ENCODE measurements at regions not wholly inside any gene's neighbourhood (a gene's known extent, or its start where the extent isn't known, plus 50 kb on each side); places are given as distances from the start of the nearest gene placed in this dataset.

DNA sequence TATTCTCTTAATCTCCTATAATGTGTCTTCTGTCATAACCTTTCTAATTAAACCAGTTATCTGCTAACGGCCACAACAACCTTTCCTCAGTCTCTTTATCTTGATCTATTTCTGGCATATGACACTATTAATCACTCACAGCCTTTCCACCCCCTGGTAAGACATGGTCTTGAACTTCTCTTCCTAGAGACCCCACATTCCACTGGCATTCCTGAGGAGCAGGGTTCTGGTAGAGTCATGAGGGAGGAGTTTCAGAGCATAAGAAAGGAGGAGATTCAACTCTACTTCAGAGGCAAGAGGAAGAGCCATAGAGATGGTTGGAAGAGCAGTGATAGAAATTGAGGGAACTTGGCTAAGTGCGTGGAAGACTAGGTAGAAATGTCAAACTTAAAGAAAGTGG is 325.6 kb downstream of the BLID start:
- no peak for TF ChIP-seq EZH2phosphoT487 (IDR thresholded peaks at IDR 0.05; ENCODE audit: insufficient read depth, low read depth)
- no peak for TF ChIP-seq EZH2 (IDR thresholded peaks at IDR 0.05; ENCODE audit: insufficient read depth, poor library complexity, severe bottlenecking)

Measured in GM23248 (cell line).